WERI-Rb-1 (cell line): ENCODE measurements at regions not wholly inside any gene's neighbourhood (a gene's known extent, or its start where the extent isn't known, plus 50 kb on each side); places are given as distances from the start of the nearest gene placed in this dataset.

Experiments
- DNase-seq: peaks from one replicate; pipeline ENCODE4 v3.0.0-alpha.2; 2020
- H3K27ac ChIP-seq: fragments of 250-450 bp; sonication (Bioruptor Pico); 2 replicates; pipeline ENCODE4 v1.5.1; 2020; ENCODE audit warnings: mild to moderate bottlenecking, moderate library complexity
- H3K27me3 ChIP-seq: fragments of 250-450 bp; sonication (Bioruptor Pico); 2 replicates; pipeline ENCODE4 v1.5.1; 2021; ENCODE audit warnings: mild to moderate bottlenecking, low read depth, moderate library complexity; ENCODE audit not compliant: insufficient read depth, severe bottlenecking
- H3K36me3 ChIP-seq: fragments of 250-450 bp; sonication (Bioruptor Pico); 2 replicates; pipeline ENCODE4 v1.5.1; 2020; ENCODE audit warnings: mild to moderate bottlenecking, moderate library complexity
- H3K4me3 ChIP-seq: 2 replicates; pipeline ENCODE4 v1.5.1; 2011; ENCODE audit warnings: low read depth, mild to moderate bottlenecking, control low read depth, low read length
- H3K9me3 ChIP-seq: fragments of 250-450 bp; sonication (Bioruptor Pico); 2 replicates; pipeline ENCODE4 v1.5.1; 2021; ENCODE audit warnings: mild to moderate bottlenecking, moderate library complexity; ENCODE audit not compliant: severe bottlenecking
- TF ChIP-seq, protein P1 (sequence below): IDR thresholded peaks from 2 replicates; pipeline ENCODE4 v1.5.1; 2011; ENCODE audit warnings: low read depth, mild to moderate bottlenecking, control low read depth, inconsistent platforms, low read length

DNA sequence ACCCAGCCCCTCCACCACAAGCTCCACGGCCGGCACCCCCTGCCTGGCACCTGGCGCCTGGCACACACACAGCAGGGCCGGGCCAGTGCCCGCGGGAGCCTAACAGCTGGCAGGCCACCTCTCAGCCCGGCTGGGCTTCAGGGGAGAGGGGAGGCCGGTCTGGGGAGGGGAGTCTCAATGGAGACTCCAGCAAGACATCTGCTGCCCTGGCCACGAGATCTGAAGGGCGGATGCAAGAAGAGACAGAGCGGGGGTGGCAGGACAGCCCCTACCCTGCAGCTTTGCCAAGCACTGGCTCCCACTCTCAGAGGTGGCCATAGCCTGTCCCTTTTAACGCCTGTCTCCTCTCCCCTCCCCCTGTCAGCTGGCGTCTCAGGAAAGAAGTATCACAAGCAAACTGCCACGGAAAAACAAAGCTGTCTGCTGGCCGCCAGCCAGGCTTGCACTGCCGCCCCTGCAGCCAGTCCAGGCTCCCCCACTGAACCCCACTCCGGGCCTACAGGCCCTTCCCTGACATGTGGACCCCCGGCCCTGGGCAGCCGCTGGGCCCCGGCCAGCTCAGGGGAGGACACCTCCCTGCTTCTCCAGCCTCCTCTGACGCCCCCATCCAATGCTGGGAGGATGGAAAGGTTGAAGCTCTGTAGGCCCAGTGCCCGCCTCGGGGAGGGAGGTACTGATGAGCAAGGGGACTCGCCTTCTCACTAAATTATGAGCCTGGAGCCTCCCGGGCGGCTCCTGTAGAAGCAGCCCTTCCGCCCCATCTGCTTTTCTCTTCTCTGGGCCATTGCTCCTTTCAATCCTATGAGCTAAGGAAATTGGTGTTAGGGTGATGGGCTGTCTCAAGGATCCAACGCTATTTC, 178.4 kb downstream of the ARHGAP12 start:
- H3K27me3 ChIP-seq, result no peaks in the 10 kb centered on the region
- no peak overlapping the region for H3K4me3 ChIP-seq
- TF ChIP-seq, protein P1, sequence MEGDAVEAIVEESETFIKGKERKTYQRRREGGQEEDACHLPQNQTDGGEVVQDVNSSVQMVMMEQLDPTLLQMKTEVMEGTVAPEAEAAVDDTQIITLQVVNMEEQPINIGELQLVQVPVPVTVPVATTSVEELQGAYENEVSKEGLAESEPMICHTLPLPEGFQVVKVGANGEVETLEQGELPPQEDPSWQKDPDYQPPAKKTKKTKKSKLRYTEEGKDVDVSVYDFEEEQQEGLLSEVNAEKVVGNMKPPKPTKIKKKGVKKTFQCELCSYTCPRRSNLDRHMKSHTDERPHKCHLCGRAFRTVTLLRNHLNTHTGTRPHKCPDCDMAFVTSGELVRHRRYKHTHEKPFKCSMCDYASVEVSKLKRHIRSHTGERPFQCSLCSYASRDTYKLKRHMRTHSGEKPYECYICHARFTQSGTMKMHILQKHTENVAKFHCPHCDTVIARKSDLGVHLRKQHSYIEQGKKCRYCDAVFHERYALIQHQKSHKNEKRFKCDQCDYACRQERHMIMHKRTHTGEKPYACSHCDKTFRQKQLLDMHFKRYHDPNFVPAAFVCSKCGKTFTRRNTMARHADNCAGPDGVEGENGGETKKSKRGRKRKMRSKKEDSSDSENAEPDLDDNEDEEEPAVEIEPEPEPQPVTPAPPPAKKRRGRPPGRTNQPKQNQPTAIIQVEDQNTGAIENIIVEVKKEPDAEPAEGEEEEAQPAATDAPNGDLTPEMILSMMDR, result no peak
- DNase-seq, result peak; percentile 54
- no peaks in the 10 kb centered on the region for H3K36me3 ChIP-seq
- no peaks in the 10 kb centered on the region for H3K9me3 ChIP-seq
- H3K27ac ChIP-seq, result peak overlapping the region; percentile 50

DNA sequence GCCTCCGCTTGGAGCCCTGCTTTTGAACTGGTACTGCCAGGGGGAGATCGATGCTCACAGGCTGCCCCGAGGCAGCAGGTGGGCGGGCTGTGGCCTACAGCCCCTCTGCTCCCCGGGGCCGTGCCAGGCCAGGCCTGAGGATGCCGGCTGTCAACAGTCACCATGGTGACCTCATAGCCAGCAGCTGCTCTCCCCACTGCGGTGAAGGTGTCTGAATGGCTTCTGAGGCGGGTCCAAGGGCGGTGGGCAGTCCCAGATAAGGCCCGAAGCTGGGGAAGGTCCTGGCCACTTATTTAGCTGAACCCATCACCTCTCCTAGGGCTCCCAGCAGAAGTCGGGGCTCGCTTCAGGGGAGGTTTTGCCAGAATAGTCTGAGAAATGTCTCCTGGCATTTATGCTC, 179.3 kb downstream of the ARHGAP12 start:
- peak overlapping the region; percentile 50; the same call in 1 of the 2 replicates for H3K27ac ChIP-seq
- no peak overlapping the region for H3K4me3 ChIP-seq
- TF ChIP-seq, protein P1, result no peak
- DNase-seq, result peak; percentile 31
- H3K9me3 ChIP-seq, result no peaks in the 10 kb centered on the region
- no peaks in the 10 kb centered on the region for H3K27me3 ChIP-seq
- H3K36me3 ChIP-seq, result no peaks in the 10 kb centered on the region

DNA sequence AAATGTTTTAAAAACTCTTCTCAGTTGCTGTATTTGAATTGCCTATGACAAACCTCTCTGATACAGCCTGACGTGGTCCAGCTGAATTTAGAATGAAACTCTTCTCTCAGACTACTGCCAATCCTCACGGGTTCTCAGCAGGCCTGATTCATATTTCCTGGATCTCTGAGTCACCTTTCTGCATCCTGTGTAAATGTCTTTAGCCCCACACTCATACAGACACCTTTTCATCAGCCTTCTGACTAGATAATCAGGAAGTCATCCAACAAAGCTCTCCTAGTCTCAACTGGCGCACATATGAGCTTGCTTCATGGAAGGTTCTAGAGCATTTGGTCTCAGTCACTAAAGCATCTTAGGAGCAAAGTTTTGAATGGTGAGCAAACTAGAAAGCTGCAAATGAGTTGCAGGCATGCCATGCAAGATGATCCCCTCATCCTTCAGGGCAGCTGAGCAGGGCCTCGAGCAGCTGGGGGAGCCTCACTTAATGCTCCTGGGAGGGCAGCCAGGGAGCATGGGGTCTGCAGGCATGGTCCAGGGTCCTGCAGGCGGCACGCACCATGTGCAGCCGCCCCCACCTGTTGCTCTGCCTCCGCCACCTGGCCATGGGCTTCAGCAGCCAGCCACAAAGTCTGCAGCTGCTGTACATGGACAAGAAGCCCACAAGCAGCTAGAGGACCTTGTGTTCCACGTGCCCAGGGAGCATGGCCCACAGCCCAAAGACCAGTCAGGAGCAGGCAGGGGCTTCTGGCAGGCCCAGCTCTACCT, 182.8 kb downstream of the ARHGAP12 start:
- Histone ChIP-seq H3K4me3 (no peak overlapping the region), H3K27me3 (no peaks in the 10 kb centered on the region), H3K27ac (no peak overlapping the region), H3K36me3 (no peaks in the 10 kb centered on the region), H3K9me3 (no peaks in the 10 kb centered on the region)
- no peak for DNase-seq
- TF ChIP-seq, protein P1, result no peak

DNA sequence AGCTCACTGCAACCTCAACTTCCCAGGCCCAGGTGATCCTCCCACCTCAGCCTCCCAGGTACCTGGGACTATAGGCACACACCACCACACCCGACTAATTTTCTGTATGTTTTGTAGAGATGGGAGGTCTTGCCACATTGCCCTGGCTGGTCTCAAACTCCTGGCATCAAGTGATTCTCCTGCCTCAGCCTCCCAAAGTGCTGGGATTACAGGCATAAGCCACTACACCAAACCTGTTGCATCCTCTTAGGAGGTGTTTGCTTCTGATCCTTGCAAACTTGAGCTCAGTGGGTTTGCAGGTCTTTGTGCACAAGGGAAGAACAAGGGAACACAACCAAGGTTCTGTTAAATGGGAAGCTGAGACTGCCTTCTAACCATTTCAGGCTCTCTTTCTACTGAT, 184.6 kb downstream of the ARHGAP12 start:
- Histone ChIP-seq H3K27ac (no peak overlapping the region), H3K9me3 (no peaks in the 10 kb centered on the region), H3K27me3 (no peaks in the 10 kb centered on the region), H3K4me3 (no peak overlapping the region), H3K36me3 (no peaks in the 10 kb centered on the region)
- TF ChIP-seq, protein P1, result no peak
- DNase-seq, result no peak

DNA sequence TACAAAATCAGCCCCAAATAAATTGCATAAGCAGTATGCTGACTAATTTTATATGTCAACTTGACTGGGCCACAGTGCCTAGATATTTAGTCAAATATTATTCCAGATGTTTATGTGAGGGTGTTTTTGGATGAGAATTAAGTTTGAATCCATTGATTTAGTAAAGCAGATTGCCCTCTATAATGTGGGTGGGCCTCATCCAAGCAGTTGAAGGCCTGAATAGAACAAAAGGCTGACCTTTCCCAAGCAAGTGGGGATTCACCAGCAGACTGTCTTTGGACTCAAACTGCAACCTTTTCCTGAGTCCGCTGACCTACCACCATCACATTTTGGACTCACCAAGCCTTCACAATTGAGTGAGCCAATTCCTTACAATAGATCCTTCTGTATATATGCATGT, 186.4 kb downstream of the ARHGAP12 start:
- DNase-seq, result no peak
- no peak overlapping the region for H3K4me3 ChIP-seq
- H3K27ac ChIP-seq, result no peak overlapping the region
- TF ChIP-seq, protein P1, result no peak
- H3K27me3 ChIP-seq, result no peaks in the 10 kb centered on the region
- H3K36me3 ChIP-seq, result no peaks in the 10 kb centered on the region
- no peaks in the 10 kb centered on the region for H3K9me3 ChIP-seq
